Fibroblast of mammary gland (primary cell): ENCODE measurements at regions not wholly inside any gene's neighbourhood (a gene's known extent, or its start where the extent isn't known, plus 50 kb on each side); places are given as distances from the start of the nearest gene placed in this dataset.

ENCODE experiments used
- DNase-seq: peaks from one replicate; pipeline ENCODE4 v3.0.0-alpha.2; 2010; ENCODE audit warnings: low read depth
- H3K4me3 ChIP-seq: 2 replicates; pipeline ENCODE4 v1.5.1; 2011; ENCODE audit warnings: low read depth, mild to moderate bottlenecking, low read length, moderate library complexity; ENCODE audit not compliant: control insufficient read depth
- CTCF ChIP-seq: conservative IDR thresholded peaks from 2 replicates; pipeline ENCODE4 v1.5.1; 2011; ENCODE audit warnings: low read depth, low read length, inconsistent platforms; ENCODE audit not compliant: control insufficient read depth, insufficient read depth

GRCh38 chr10:62652114-62652513, 152.4 kb upstream of the ADO start:
- TF ChIP-seq CTCF: no peak
- peak; percentile 49 for DNase-seq
- no peak overlapping the region for H3K4me3 ChIP-seq

DNA sequence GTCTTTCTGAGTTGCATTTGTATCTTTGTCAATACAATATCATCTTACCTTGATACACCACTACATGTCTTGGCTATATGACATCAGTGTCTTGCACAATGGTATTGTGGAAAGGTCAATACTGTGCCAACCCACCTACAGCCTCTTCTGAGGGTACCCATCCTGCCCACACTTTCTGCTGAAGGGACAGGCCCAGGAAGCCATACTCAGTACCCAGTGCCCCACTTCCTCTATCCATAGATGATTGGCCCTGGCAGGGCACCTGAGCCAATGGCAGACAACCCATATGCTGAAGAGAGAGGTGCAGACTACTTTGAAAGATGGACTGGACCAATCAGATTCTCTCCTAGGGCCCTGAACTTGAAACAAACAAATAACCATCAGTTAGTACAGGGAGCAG, 152.0 kb upstream of the ADO start:
- no peak for DNase-seq
- H3K4me3 ChIP-seq: no peak overlapping the region
- no peak for TF ChIP-seq CTCF

- TF ChIP-seq CTCF: no peak
- no peak overlapping the region for H3K4me3 ChIP-seq
- no peak for DNase-seq
These were observed 151.3 kb upstream of the ADO start for GRCh38 chr10:62653254-62653653.

DNA sequence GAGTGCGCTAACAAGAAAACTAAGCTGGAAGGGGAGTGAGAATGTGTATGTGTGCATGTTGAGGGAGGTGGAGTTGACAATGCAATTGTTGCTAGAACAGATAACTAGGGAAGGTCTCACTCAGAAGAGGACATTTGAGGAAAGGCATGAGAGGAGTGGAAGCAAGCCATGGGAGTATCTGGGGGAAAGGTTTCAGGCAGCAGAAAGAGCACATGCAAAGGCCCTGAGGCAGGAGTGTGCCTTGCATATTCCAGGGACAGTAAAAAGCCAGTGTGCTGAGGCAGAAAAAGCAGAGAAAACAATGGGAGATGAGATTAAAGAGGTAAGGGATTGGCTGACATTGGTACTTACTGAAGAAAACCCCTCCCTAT, 149.6 kb upstream of the ADO start:
- no peak overlapping the region for H3K4me3 ChIP-seq
- DNase-seq: no peak
- TF ChIP-seq CTCF: no peak

DNA sequence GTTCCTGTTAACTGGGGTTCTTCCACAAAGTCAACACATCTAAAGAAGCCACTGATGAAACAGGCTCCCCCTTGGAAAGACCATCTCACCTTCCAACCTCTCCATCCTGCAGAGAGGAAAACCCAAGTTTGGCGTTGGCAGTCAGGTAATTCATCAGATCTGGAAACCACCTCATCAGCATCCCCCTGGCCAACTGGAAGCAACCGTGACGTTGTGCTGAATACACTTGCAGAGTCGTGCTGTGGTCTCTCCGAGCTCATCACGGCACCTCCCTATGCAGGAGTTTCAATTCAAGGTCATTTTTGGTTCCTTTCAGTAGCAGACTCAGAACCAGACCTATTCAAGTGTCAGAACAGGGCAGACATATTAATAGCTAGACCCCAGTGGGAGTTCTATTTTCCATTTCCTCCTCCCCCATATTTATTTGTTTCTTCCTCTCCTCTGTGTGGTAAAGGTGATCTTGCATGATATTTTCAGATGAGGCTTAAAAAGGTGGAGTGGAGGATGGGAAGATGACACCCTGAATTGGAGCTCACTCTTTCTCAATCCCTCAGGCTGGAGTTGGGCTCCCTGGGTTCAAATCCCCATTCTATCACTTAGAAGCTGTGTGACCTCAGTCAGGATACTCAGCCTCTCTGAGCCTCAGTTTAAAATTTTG, 149.1 kb upstream of the ADO start:
- H3K4me3 ChIP-seq: no peak overlapping the region
- TF ChIP-seq CTCF: no peak
- DNase-seq: no peak

- no peak for TF ChIP-seq CTCF
- H3K4me3 ChIP-seq: no peak overlapping the region
- no peak for DNase-seq
These were observed 147.2 kb upstream of the ADO start for GRCh38 chr10:62657244-62657835.

- no peak for DNase-seq
- no peak for TF ChIP-seq CTCF
- H3K4me3 ChIP-seq: no peak overlapping the region
These were observed 146.0 kb upstream of the ADO start for GRCh38 chr10:62658516-62658915.
